ENCODE measurements at regions not wholly inside any gene's neighbourhood (a gene's known extent, or its start where the extent isn't known, plus 50 kb on each side); places are given as distances from the start of the nearest gene placed in this dataset.

DNA sequence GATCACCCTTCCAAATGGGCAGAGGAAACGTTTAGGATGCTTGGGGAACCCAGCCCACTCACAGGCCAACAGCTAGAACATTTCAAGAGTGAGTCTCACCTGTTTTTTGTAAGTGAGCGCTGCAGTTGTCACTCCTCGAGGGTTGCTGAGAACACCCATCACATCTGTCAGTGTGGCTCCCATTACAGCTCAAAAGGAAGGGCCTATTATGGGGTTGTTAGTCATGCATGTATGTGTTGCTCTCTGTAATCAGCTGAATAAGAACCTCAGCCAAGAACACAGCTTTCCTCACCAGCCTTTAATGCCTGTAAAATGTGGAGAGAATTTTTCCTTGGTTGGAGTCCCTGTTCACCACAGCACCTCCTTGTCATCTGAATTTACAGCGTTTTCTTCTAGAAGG is 196.3 kb upstream of the KLF4 start:
- Histone ChIP-seq H3K27ac (ENCODE audit: low read depth, low read length) (no peak overlapping the region), H3K4me1 (ENCODE audit: insufficient read depth, low read length) (peaks cover 7% of the 10 kb centered on the region), H3K9me3 (ENCODE audit: low read length) (no peaks in the 10 kb centered on the region), H3K27me3 (ENCODE audit: control insufficient read depth in 1 of 2, insufficient read depth in 2 of 2, low read length in 2 of 2) (no peaks in the 10 kb centered on the region), H3K36me3 (ENCODE audit: insufficient read depth, low read length) (no peaks in the 10 kb centered on the region), H3K4me3 (ENCODE audit: low read depth in 1 of 2, low read length in 2 of 2) (no peak overlapping the region), H3K9ac (ENCODE audit: low read length) (no peak overlapping the region)

GRCh38 chr9:107685376-107685775 is 195.8 kb upstream of the KLF4 start:
- H3K36me3 ChIP-seq (ENCODE audit: insufficient read depth, low read length): no peaks in the 10 kb centered on the region
- no peaks in the 10 kb centered on the region for H3K27me3 ChIP-seq (ENCODE audit: control insufficient read depth in 1 of 2, insufficient read depth in 2 of 2, low read length in 2 of 2)
- no peak overlapping the region for H3K4me3 ChIP-seq (ENCODE audit: low read depth in 1 of 2, low read length in 2 of 2)
- no peak overlapping the region for H3K9ac ChIP-seq (ENCODE audit: low read length)
- H3K4me1 ChIP-seq (ENCODE audit: insufficient read depth, low read length): peaks cover 7% of the 10 kb centered on the region
- no peak overlapping the region for H3K27ac ChIP-seq (ENCODE audit: low read depth, low read length)
- H3K9me3 ChIP-seq (ENCODE audit: low read length): no peaks in the 10 kb centered on the region

DNA sequence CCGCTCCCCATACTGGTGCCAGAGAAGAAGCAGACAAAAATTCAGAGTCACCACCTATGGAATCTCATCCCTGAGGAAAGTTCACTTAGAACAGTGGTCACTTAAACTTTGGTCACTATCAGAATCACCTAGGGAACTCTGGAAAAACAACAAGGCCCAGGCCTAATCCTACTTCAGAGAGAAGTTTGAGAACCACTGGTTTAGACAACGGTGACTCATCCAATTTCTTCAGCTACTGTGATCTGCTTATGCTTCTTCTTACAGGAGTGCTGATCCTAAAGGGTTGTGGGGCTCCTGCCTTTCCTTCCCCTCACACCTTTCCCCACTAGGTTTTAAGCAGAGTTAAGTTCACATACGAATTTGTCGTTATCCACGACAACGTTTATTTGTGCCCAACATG is 194.7 kb upstream of the KLF4 start:
- Histone ChIP-seq H3K9ac (ENCODE audit: low read length) (no peak overlapping the region), H3K27ac (ENCODE audit: low read depth, low read length) (no peak overlapping the region), H3K36me3 (ENCODE audit: insufficient read depth, low read length) (no peaks in the 10 kb centered on the region), H3K4me3 (ENCODE audit: low read depth in 1 of 2, low read length in 2 of 2) (no peak overlapping the region), H3K9me3 (ENCODE audit: low read length) (no peaks in the 10 kb centered on the region), H3K27me3 (ENCODE audit: control insufficient read depth in 1 of 2, insufficient read depth in 2 of 2, low read length in 2 of 2) (no peaks in the 10 kb centered on the region), H3K4me1 (ENCODE audit: insufficient read depth, low read length) (peaks cover 7% of the 10 kb centered on the region)

DNA sequence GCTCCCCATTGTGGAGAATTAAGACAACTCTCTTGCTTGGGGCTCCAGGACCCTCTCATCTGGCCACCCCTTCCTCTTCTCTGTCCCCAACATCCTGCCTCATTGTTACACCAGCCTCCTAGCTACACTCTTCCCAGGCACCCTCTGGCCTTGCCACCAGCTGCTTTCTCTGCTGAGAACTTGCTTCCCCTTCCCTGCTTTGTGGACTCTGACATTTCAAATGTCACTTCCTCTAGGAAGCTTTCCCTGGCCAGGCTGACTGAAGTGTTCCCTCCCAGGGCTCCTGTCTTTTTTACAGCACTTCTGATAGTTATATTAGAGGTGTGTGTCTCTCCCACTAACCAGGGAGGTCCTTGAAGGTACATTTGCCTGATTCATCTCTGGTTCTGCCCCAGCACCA is 194.0 kb upstream of the KLF4 start:
- H3K9me3 ChIP-seq (ENCODE audit: low read length): no peaks in the 10 kb centered on the region
- no peak overlapping the region for H3K9ac ChIP-seq (ENCODE audit: low read length)
- no peaks in the 10 kb centered on the region for H3K36me3 ChIP-seq (ENCODE audit: insufficient read depth, low read length)
- H3K4me1 ChIP-seq (ENCODE audit: insufficient read depth, low read length): peaks cover 7% of the 10 kb centered on the region
- H3K27me3 ChIP-seq (ENCODE audit: control insufficient read depth in 1 of 2, insufficient read depth in 2 of 2, low read length in 2 of 2): no peaks in the 10 kb centered on the region
- H3K27ac ChIP-seq (ENCODE audit: low read depth, low read length): no peak overlapping the region
- H3K4me3 ChIP-seq (ENCODE audit: low read depth in 1 of 2, low read length in 2 of 2): no peak overlapping the region

GRCh38 chr9:107681988-107682387 is 192.4 kb upstream of the KLF4 start:
- Histone ChIP-seq H3K27ac (ENCODE audit: low read depth, low read length) (no peak overlapping the region), H3K9me3 (ENCODE audit: low read length) (no peaks in the 10 kb centered on the region), H3K27me3 (ENCODE audit: control insufficient read depth in 1 of 2, insufficient read depth in 2 of 2, low read length in 2 of 2) (no peaks in the 10 kb centered on the region), H3K4me3 (ENCODE audit: low read depth in 1 of 2, low read length in 2 of 2) (no peak overlapping the region), H3K36me3 (ENCODE audit: insufficient read depth, low read length) (no peaks in the 10 kb centered on the region), H3K4me1 (ENCODE audit: insufficient read depth, low read length) (peaks cover 7% of the 10 kb centered on the region), H3K9ac (ENCODE audit: low read length) (no peak overlapping the region)

DNA sequence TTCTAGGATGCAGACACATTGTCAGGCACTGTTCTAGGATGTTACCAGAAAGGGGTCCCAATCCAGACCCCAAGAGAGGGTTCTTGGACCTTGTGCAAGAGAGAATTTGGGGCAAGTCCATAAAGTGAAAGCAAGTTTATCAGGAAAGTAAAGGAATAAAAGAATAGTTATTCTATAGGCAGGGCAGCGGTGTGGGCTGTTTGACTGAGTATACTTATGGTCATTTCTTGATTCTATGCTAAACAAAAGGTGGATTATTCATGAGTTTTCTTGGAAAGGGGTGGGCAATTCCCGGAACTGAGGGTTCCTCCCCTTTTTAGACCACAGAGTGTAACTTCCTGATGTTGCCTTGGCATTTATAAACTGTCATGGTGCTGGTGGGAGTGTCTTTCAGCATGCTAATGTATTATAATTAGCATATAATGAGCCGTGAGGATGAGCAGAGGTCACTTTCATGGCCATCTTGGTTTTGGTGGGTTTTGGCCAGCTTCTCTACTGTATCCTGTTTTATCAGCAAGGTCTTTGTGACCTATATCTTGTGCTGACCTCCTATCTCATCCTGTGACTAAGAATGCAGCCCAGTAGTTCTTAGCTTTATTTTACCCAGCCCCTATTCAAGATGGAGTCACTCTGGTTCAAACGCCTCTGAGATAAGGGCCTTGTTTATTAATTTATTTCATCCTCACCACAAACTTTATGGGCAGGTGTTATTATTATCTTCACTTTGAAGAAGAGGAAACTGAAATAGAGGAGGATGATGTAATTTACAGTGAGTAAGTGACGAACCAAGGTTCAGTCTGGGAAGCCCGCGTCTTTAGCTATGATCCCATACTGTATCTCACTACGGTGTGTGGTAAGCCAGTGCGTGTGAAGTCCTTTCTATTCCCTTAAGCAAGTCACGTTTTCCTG is 186.0 kb upstream of the KLF4 start:
- Histone ChIP-seq H3K27me3 (ENCODE audit: control insufficient read depth in 1 of 2, insufficient read depth in 2 of 2, low read length in 2 of 2) (no peaks in the 10 kb centered on the region), H3K9ac (ENCODE audit: low read length) (no peak overlapping the region), H3K27ac (ENCODE audit: low read depth, low read length) (no peak overlapping the region), H3K9me3 (ENCODE audit: low read length) (no peaks in the 10 kb centered on the region), H3K4me3 (ENCODE audit: low read depth in 1 of 2, low read length in 2 of 2) (no peak overlapping the region), H3K36me3 (ENCODE audit: insufficient read depth, low read length) (no peaks in the 10 kb centered on the region), H3K4me1 (ENCODE audit: insufficient read depth, low read length) (no peaks in the 10 kb centered on the region)

GRCh38 chr9:107674721-107675277 is 185.2 kb upstream of the KLF4 start:
- Histone ChIP-seq H3K4me1 (ENCODE audit: insufficient read depth, low read length) (no peaks in the 10 kb centered on the region), H3K9ac (ENCODE audit: low read length) (no peak overlapping the region), H3K27ac (ENCODE audit: low read depth, low read length) (no peak overlapping the region), H3K9me3 (ENCODE audit: low read length) (no peaks in the 10 kb centered on the region), H3K4me3 (ENCODE audit: low read depth in 1 of 2, low read length in 2 of 2) (no peak overlapping the region), H3K27me3 (ENCODE audit: control insufficient read depth in 1 of 2, insufficient read depth in 2 of 2, low read length in 2 of 2) (no peaks in the 10 kb centered on the region), H3K36me3 (ENCODE audit: insufficient read depth, low read length) (no peaks in the 10 kb centered on the region)

DNA sequence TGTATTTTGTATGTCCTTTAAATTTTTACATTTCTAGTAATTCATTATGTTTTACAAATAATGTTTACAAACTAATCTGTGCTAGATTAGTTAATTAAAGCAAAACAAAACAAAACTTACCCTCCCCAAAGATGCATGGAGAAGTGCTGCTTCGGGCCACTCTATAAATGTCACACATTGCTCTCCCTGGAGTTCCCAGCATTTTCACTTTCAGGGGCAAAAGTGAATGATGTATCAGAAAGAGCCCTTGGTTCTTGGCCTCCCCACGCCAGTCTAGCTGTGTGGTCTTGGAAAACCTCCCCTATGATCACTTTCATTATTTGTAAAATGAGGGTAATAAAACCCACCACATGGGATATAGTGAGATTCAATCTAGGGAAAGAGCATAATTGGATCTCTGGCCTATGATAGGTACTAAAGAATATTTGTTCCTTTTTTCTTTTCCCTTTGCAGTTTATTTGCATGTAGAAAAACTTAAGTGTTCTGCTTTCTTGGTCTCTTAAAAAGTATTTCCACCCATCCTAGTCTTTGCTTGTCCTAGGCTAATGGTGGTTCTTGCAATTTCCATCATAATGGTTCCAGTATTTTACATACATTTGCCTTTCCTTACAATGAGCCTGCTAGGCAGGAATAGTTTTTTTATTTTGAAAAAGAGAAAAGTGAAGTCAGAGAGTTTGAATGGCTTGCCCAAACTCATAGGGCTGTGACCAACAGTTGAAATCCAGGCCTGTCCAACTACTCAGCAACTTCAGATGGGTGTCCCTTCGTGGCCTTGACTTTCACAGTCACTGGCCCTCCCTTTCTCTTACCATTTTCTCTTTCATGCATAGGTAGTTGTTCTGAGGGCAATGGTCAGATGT is 184.5 kb upstream of the KLF4 start:
- Histone ChIP-seq H3K4me1 (ENCODE audit: insufficient read depth, low read length) (no peaks in the 10 kb centered on the region), H3K27me3 (ENCODE audit: control insufficient read depth in 1 of 2, insufficient read depth in 2 of 2, low read length in 2 of 2) (no peaks in the 10 kb centered on the region), H3K36me3 (ENCODE audit: insufficient read depth, low read length) (no peaks in the 10 kb centered on the region), H3K27ac (ENCODE audit: low read depth, low read length) (no peak overlapping the region), H3K9ac (ENCODE audit: low read length) (no peak overlapping the region), H3K4me3 (ENCODE audit: low read depth in 1 of 2, low read length in 2 of 2) (no peak overlapping the region), H3K9me3 (ENCODE audit: low read length) (no peaks in the 10 kb centered on the region)

DNA sequence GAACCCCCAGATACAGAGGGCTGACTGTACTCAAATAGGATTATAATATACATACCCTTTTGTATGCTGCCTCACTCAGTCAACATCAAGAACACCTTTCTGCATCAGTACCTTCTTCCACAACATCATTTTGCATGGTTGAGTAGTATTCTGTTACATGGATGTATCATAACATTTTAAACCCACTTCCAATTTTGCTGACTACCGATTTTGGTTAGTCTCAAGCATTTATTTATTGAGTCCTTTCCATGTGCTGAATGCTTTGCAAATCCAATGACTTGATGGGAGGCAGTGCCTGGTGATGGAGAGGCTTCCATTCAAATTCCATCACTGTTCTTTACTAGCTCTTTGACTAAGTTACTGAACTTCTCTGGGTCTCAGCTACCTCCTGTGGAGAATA is 182.0 kb upstream of the KLF4 start:
- no peaks in the 10 kb centered on the region for H3K36me3 ChIP-seq (ENCODE audit: insufficient read depth, low read length)
- H3K27me3 ChIP-seq (ENCODE audit: control insufficient read depth in 1 of 2, insufficient read depth in 2 of 2, low read length in 2 of 2): no peaks in the 10 kb centered on the region
- H3K4me1 ChIP-seq (ENCODE audit: insufficient read depth, low read length): no peaks in the 10 kb centered on the region
- no peak overlapping the region for H3K27ac ChIP-seq (ENCODE audit: low read depth, low read length)
- no peak overlapping the region for H3K4me3 ChIP-seq (ENCODE audit: low read depth in 1 of 2, low read length in 2 of 2)
- no peak overlapping the region for H3K9ac ChIP-seq (ENCODE audit: low read length)
- H3K9me3 ChIP-seq (ENCODE audit: low read length): no peaks in the 10 kb centered on the region

GRCh38 chr9:107669422-107669821 is 179.9 kb upstream of the KLF4 start:
- no peaks in the 10 kb centered on the region for H3K4me1 ChIP-seq (ENCODE audit: insufficient read depth, low read length)
- H3K36me3 ChIP-seq (ENCODE audit: insufficient read depth, low read length): no peaks in the 10 kb centered on the region
- no peak overlapping the region for H3K4me3 ChIP-seq (ENCODE audit: low read depth in 1 of 2, low read length in 2 of 2)
- H3K9me3 ChIP-seq (ENCODE audit: low read length): no peaks in the 10 kb centered on the region
- H3K9ac ChIP-seq (ENCODE audit: low read length): no peak overlapping the region
- H3K27ac ChIP-seq (ENCODE audit: low read depth, low read length): no peak overlapping the region
- H3K27me3 ChIP-seq (ENCODE audit: control insufficient read depth in 1 of 2, insufficient read depth in 2 of 2, low read length in 2 of 2): no peaks in the 10 kb centered on the region

DNA sequence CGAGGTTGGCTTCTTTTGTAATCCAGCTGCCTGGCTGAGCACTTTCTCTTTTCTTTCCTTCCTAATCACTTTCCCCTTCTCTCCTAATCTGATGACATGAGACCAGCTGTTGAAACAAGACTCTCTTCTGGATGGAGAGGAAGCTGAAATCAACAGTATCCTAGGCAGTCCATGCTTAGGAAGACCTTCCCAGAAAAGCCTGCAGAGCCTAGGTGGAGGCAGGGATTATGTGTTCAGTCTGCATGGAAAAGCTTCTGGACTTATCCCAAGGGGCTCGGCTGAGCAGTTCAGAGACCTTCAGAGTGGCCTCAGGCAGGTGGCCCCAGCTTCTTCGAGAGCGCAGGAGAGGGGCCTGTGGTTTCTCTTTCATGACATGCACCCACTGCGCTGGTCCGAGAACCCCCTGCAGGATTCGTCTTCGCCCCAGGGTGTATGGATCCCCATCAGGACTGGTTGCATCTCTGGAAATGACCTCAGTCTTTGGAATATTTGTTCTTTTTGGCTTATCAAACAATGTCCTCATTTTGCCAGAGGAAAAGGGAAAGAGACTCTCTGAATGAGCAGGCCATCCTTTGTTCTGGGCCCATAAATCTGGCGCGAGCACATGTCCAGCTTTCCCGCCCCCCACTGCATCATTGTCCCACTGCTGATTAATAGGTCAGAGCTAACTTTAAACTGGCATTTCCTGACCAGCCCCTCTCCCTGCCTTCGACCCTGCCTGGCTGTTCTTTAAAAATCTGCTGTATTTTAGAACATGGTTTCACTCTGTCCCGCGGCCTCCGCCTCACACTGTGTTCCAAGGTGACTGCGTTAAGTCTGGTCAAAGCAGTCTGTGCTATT is 177.9 kb upstream of the KLF4 start:
- peak overlapping the region; percentile 23 for H3K27ac ChIP-seq (ENCODE audit: low read depth, low read length)
- H3K36me3 ChIP-seq (ENCODE audit: insufficient read depth, low read length): no peaks in the 10 kb centered on the region
- H3K9me3 ChIP-seq (ENCODE audit: low read length): no peaks in the 10 kb centered on the region
- no peaks in the 10 kb centered on the region for H3K27me3 ChIP-seq (ENCODE audit: control insufficient read depth in 1 of 2, insufficient read depth in 2 of 2, low read length in 2 of 2)
- no peak overlapping the region for H3K9ac ChIP-seq (ENCODE audit: low read length)
- no peaks in the 10 kb centered on the region for H3K4me1 ChIP-seq (ENCODE audit: insufficient read depth, low read length)
- no peak overlapping the region for H3K4me3 ChIP-seq (ENCODE audit: low read depth in 1 of 2, low read length in 2 of 2)

All from muscle layer of colon (tissue), 2 donors.